DMS153 (cell line): ENCODE measurements at regions not wholly inside any gene's neighbourhood (a gene's known extent, or its start where the extent isn't known, plus 50 kb on each side); places are given as distances from the start of the nearest gene placed in this dataset.
"Not testable (repeated sequence)": the region's sequence is repeated elsewhere in the genome, so short reads cannot be mapped to it uniquely, and the experiment has no call there.

Experiments
- DNase-seq: peaks from one replicate; lab custom pipeline; 2025; lab: John Stamatoyannopoulos, UW

DNA sequence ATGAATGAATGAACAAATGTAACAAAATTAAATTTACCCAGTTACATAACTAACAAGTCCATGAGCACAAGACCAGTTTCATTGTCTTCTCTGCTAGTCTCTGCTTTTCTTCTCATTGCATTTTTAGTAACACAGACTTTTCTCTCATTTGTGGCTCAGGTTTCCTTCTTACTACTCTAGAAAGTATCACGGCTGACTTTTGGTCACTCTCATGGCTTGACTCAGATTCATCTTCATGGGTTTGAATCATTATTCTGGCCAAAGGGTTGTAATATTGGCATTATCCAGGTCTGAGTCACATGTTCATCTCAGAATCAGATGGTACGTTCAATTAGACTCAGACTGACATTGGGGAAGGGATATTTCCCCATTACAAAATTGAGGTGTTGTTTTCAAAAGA lies 121.5 kb upstream of the SATB1 start:
- no peak for DNase-seq

DNA sequence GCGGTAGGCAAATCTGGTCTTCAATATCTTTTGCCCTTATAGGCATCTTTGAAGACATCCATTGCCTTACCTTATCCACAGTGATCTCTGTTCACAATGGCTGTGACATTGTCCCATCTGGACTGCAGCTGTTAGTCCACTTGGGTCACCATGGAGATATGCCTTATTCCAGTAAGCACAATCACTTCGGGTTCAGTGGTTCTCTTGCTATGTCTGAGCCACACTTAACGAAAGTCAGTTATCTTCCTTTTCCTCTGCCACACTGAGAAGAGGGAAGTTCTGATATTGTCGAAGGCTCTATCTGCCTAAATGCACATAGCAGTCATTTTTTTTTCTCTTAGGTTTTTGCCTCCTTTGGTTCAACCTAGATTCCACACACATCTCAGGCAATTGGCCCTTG lies 119.0 kb upstream of the SATB1 start:
- no peak for DNase-seq

DNA sequence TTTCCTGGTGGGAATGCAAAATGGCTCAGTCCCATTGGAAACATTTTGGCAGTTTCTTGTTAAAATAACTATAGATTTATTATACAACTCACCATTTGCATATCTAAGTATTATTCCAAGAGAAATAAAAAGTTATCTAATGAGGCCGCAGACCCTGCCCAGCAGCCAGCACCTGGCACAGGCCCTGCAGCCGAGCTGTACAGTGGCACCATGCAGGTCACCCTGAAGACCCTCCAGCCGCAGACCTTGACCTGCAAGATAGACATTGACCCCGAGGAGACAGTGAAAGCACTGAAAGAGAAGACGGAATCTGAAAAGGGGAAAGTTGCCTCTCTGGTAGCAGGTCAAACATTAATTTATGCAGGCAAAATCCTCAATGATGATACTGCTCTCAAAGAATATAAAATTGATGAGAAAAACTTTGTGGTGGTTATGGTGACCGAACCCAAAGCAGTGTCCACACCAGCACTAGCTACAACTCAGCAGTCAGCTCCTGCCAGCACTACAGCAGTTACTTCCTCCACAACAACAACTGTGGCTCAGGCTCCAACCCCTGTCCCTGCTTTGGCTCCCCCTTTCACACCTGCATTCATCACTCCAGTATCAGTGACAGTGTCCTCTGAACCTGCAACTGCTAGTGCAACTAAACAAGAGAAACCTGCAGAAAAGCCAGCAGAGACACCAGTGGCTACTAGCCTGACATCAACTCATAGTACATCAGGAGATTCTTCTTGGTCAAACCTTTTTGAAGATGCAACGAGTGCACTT lies 113.5 kb upstream of the SATB1 start:
- DNase-seq: no peak

DNA sequence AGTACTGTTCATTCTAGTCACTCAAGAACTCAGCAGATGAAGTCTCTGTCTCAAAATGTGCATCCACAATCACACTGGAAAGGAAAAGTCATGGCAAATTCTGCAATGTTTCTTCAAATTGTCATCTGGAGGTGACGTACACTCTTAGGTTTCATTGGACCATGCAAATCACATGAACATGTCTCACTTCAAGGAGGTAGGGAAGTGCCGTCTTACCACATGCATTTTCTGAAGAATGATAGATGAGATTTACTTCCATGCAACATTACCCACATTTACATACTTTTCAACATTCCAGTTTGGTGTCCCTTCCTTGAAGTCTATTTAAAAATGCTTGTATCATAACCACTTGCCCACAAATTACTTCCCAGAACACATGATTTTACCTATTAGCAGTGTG lies 107.9 kb upstream of the SATB1 start:
- DNase-seq: no peak

DNA sequence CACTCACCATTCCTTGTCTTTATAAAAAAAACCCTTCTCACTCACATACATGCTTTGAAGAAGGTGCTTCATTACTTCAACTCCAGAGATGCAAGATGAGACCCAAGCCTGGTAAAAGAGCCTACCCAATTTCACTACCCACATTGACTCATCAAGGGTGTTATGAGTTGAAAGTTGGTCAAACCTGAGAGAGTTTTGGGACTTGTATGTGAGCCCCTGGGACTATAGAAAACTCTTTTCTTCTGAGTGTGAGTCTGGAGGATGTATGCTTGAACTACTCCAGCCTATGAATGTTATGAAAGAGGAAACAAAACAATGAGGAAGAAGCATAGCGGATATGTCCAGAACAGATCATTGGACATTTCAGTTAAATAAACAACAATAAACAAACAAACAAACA lies 106.5 kb upstream of the SATB1 start:
- no peak for DNase-seq

DNA sequence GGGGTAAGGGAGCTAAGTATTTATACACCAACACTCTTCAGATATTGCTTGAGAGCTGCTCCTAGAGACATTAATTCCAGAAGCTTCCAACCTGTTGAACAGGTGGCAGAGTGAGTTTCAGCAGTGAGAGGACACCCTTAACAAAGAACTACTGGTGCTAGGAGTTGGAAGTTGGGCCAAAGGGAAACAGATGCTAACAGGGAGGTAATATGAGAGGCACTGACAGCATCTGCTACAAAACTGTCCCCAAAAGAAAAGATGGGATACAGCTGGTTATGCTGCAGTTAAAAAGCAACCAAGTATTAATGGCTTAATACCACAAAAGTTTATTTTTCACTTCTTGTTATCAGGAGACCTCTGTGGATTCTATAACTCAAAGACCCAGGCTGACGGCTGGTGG lies 104.5 kb upstream of the SATB1 start:
- no peak for DNase-seq

DNA sequence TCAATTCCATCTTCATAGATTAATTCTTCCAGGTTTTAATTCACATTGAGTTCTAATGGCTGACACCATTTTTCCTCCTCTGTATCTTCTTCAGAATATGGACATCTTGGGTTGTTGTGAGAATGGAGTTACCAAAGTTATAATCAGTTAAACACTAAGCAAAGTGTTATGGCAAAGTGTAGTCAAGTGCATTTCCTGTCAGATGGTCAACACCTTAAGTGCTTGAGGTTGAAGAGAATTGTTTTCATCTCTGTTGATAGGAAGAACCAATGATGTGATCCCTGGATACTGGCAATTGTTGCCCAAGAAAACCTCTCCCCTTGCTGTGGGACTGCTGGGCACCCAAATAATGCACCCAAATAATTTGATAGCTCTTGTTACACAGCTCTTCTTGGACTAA lies 102.6 kb upstream of the SATB1 start:
- DNase-seq: no peak

GRCh38 chr3:18526667-18527066 lies 101.5 kb upstream of the SATB1 start:
- DNase-seq: no peak

- not testable (repeated sequence) for DNase-seq
Observed at GRCh38 chr3:18516170-18516569, 91.0 kb upstream of the SATB1 start.

DNA sequence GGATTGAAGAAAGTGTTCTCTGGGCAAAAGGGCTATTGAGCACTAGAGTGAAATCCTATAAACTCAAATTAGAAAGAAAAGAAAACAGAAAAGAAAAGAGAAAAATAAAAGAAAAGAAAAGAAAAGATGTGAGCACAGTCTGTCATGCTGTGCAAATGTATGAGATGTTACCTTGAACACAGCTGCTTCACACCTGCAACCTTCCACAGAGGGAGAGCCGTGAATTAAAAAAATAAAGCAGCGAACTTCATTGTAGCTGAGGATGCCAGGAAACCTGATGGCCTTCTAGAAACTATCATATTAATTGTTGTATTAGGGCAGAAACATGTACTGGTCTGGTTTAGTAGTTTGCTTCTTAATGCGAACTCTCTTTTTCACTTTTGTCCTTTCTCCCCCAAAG lies 88.0 kb upstream of the SATB1 start:
- DNase-seq: no peak

DNA sequence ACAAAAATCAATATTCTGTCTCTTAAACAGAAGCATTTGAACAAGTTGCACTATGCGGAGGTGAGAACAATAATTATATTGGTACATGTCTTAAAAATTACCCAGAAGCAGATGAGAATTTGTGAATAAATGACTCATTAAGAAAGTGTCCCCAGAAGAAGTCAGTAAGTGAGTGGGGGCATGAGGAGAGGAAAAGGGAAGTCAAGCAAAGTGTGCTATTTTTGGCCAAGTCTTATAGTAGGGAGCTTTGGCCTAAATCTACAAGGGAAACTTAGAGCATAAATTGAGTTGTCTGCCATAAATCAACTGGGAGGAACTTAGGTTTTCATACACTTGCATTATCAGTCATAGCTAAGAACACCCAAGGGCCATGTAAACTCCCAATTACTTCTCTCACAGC lies 86.9 kb upstream of the SATB1 start:
- DNase-seq: no peak

DNA sequence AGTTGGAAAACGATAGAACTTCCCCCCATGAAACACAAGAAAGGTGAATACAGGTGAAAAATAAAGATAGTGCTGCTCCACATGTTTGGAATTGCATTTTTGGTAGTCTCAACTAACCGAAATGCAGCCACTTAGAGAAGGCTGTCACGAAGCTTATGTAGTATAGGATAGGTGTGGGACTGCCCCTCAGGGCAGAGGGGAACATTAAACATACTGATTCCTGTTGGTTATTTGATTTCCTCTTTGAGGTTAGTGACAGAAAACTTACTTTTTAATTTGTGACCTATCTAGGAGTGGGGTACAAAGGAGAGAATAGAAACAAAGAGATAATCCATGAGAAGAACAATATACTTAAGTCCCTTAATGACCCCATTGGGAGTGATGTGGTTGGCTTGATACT lies 85.8 kb upstream of the SATB1 start:
- DNase-seq: no peak

GRCh38 chr3:18507333-18507732 lies 82.2 kb upstream of the SATB1 start:
- no peak for DNase-seq

DNA sequence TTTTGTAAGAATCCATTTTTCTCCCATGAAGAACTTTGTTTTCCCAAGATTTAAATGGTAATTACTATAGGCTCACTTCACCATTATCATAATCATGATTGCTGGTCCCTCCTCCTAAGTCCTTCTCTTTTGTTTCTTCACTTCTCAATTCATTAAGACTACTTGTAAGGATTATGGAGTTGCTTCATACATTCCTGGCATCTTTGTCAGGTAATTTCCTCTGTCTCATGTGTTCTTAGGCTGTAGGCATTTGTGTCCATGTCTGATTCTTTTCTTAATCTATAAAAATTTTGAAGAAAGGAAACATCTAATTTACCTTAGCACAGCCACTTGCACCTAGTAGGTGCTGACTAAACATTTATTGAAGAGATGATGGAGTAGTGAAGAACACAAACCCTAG lies 79.9 kb upstream of the SATB1 start:
- no peak for DNase-seq

GRCh38 chr3:18501679-18502343 lies 76.7 kb upstream of the SATB1 start:
- DNase-seq: no peak

DNA sequence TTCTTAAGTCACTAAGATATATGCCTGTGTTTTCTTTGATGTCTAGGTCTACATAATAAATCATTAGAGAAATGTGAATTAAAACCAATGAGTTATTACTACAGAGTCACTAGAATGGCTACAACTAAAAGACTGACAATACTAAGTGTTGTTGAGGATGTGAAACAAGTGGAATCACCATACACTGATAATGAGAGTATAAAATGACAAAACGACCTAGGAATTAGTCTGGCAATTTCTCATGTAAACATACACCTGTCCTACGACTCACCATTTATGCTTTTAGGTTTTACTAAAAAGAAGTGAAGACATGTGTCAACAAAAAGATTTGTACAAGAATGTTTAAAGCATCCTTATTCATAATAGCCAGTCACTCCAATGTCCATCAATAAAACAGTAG lies 75.2 kb upstream of the SATB1 start:
- DNase-seq: no peak

- no peak for DNase-seq
Observed at GRCh38 chr3:18499301-18499700, 74.2 kb upstream of the SATB1 start.

- no peak for DNase-seq
Observed at GRCh38 chr3:18494251-18494650, 69.1 kb upstream of the SATB1 start.

GRCh38 chr3:18489939-18490338 lies 64.8 kb upstream of the SATB1 start:
- no peak for DNase-seq

GRCh38 chr3:18483226-18483625 lies 58.1 kb upstream of the SATB1 start:
- no peak for DNase-seq

GRCh38 chr3:18481946-18482548 lies 56.9 kb upstream of the SATB1 start:
- no peak for DNase-seq

DNA sequence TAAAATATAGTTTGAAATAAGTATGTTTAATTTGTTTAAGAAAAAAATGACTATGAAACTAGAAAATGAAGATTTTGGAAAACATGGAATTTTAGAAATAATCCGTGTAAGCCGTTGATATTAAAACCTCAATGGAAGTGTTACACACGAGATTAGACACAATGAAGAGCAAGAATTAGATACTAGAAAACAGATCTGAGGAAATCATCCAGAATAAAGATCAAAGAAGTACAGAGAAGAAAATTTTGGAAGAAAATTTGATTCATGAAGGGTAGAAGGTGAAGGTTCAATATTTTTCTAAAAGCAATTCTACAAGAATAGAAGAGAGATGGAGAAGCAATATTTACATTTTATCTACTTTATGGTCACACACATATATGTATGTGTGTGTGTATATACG lies 52.5 kb upstream of the SATB1 start:
- no peak for DNase-seq
